HG02970 (cell line): ENCODE measurements at regions not wholly inside any gene's neighbourhood (a gene's known extent, or its start where the extent isn't known, plus 50 kb on each side); places are given as distances from the start of the nearest gene placed in this dataset.

Experiments
- ATAC-seq: cut with Tn5 transposase; IDR thresholded peaks from one replicate; pipeline ENCODE4 v1.9.1; 2021; ENCODE audit warnings: mild to moderate bottlenecking, moderate library complexity, moderate number of reproducible peaks; ENCODE audit not compliant: unreplicated experiment, low FRiP score

- ATAC-seq, result no peak
These were observed 409.1 kb downstream of the FGF9 start for GRCh38 chr13:22079961-22080360.

GRCh38 chr13:22080832-22081231 is 410.0 kb downstream of the FGF9 start:
- no peak for ATAC-seq

- no peak for ATAC-seq
These were observed 410.6 kb downstream of the FGF9 start for GRCh38 chr13:22081430-22081829.

- no peak for ATAC-seq
These were observed 411.2 kb downstream of the FGF9 start for GRCh38 chr13:22082030-22082429.

GRCh38 chr13:22082437-22083100 is 411.7 kb downstream of the FGF9 start:
- ATAC-seq, result no peak

- ATAC-seq, result no peak
These were observed 414.1 kb downstream of the FGF9 start for GRCh38 chr13:22085001-22085400.

GRCh38 chr13:22086597-22087330 is 415.9 kb downstream of the FGF9 start:
- ATAC-seq, result no peak

GRCh38 chr13:22090106-22090505 is 419.2 kb downstream of the FGF9 start:
- ATAC-seq, result no peak

- ATAC-seq, result no peak
These were observed 420.5 kb downstream of the FGF9 start for GRCh38 chr13:22091222-22091970.

GRCh38 chr13:22091971-22092300 is 421.1 kb downstream of the FGF9 start:
- no peak for ATAC-seq

GRCh38 chr13:22092791-22093560 is 422.1 kb downstream of the FGF9 start:
- ATAC-seq, result no peak

- ATAC-seq, result no peak
These were observed 424.9 kb downstream of the FGF9 start for GRCh38 chr13:22095794-22096193.

GRCh38 chr13:22099585-22099984 is 428.7 kb downstream of the FGF9 start:
- ATAC-seq, result no peak

GRCh38 chr13:22102271-22102670 is 431.4 kb downstream of the FGF9 start:
- ATAC-seq, result no peak

GRCh38 chr13:22103046-22104027 is 432.5 kb downstream of the FGF9 start:
- no peak for ATAC-seq

- no peak for ATAC-seq
These were observed 435.2 kb downstream of the FGF9 start for GRCh38 chr13:22106058-22106457.

GRCh38 chr13:22107549-22107948 is 436.7 kb downstream of the FGF9 start:
- ATAC-seq, result no peak

- no peak for ATAC-seq
These were observed 437.5 kb downstream of the FGF9 start for GRCh38 chr13:22108283-22108942.

GRCh38 chr13:22108979-22109378 is 438.1 kb downstream of the FGF9 start:
- no peak for ATAC-seq
